IMR-90 (cell line): ENCODE measurements at regions not wholly inside any gene's neighbourhood (a gene's known extent, or its start where the extent isn't known, plus 50 kb on each side); places are given as distances from the start of the nearest gene placed in this dataset.

Source experiments
- ATAC-seq: fragments of 200-7000 bp; cut with Tn5 transposase; 2 replicates; pipeline ENCODE4 v1.9.1; 2020; ENCODE audit warnings: low read depth, mild to moderate bottlenecking, moderate library complexity
- BruUV-seq: library from RNA; stranded (reverse); fragments of 400-500 nt; replicated peaks from 2 replicates; lab custom pipeline; 2021; lab: Mats Ljungman, UMichigan
- CTCF ChIA-PET: fragments of 300-600 bp; formaldehyde crosslinking; extraction: SDS; loops from one replicate; lab custom pipeline; 2021; ENCODE audit warnings: antibody characterized with exemption; lab: Yijun Ruan, JAX
- POLR2A ChIA-PET: fragments of 300-600 bp; sonication (Branson Sonifier 250); formaldehyde crosslinking; loops from one replicate; lab custom pipeline; 2022; ENCODE audit warnings: antibody characterized with exemption; ENCODE audit not compliant: unreplicated experiment; lab: Charles Lee
- DNase-seq: peaks from one replicate; pipeline ENCODE4 v3.0.0; 2013
- H2AFZ ChIP-seq: replicated peaks from 2 replicates; pipeline ENCODE3; 2013; ENCODE audit warnings: low read length, mild to moderate bottlenecking; ENCODE audit not compliant: poor library complexity
- H2AK5ac ChIP-seq: 2 replicates; pipeline ENCODE4 v1.6.1; 2013; ENCODE audit warnings: low read depth, low read length, inconsistent platforms
- H2AK9ac ChIP-seq: replicated peaks from 2 replicates; pipeline ENCODE3; 2013; ENCODE audit warnings: mild to moderate bottlenecking, low read depth, low read length, moderate library complexity; ENCODE audit not compliant: poor library complexity
- H2BK120ac ChIP-seq: 2 replicates; pipeline ENCODE4 v1.6.1; 2013; ENCODE audit warnings: low read depth, low read length, inconsistent platforms
- H2BK15ac ChIP-seq: 3 replicates; pipeline ENCODE4 v1.6.1; 2013; ENCODE audit warnings: low read depth, low read length, inconsistent platforms
- H2BK20ac ChIP-seq: 2 replicates; pipeline ENCODE4 v1.6.1; 2013; ENCODE audit warnings: low read depth, mild to moderate bottlenecking, inconsistent platforms, low read length, moderate library complexity
- H2BK5ac ChIP-seq: 2 replicates; pipeline ENCODE4 v1.6.1; 2013; ENCODE audit warnings: mild to moderate bottlenecking, low read depth, low read length, inconsistent platforms; ENCODE audit not compliant: poor library complexity, severe bottlenecking
- H3K14ac ChIP-seq: replicated peaks from 2 replicates; pipeline ENCODE4 v1.6.1; 2013; ENCODE audit warnings: low read depth, low read length, inconsistent platforms
- H3K18ac ChIP-seq: 2 replicates; pipeline ENCODE4 v1.6.1; 2013; ENCODE audit warnings: low read depth, low read length, control low read depth
- H3K23ac ChIP-seq: 2 replicates; pipeline ENCODE4 v1.6.1; 2013; ENCODE audit warnings: low read depth, low read length, inconsistent platforms
- H3K27ac ChIP-seq: 2 replicates; pipeline ENCODE4 v1.5.1; 2013; ENCODE audit warnings: mild to moderate bottlenecking, control low read depth, low read length; ENCODE audit not compliant: insufficient read depth
- H3K27me3 ChIP-seq: 2 replicates; pipeline ENCODE4 v1.6.1; 2013; ENCODE audit warnings: low read length; ENCODE audit not compliant: control insufficient read depth, insufficient read depth
- H3K36me3 ChIP-seq: 2 replicates; pipeline ENCODE4 v1.6.1; 2013; ENCODE audit warnings: low read length, mixed read lengths; ENCODE audit not compliant: control insufficient read depth, insufficient read depth
- H3K4ac ChIP-seq: 2 replicates; pipeline ENCODE4 v1.6.1; 2013; ENCODE audit warnings: low read depth, low read length, inconsistent platforms
- H3K4me1 ChIP-seq: 2 replicates; pipeline ENCODE4 v1.6.1; 2013; ENCODE audit warnings: low read length, mixed read lengths; ENCODE audit not compliant: control insufficient read depth, insufficient read depth
- H3K4me2 ChIP-seq: 2 replicates; pipeline ENCODE4 v1.6.1; 2013; ENCODE audit warnings: low read depth, mild to moderate bottlenecking, control low read depth, low read length, moderate library complexity
- H3K4me3 ChIP-seq: 2 replicates; pipeline ENCODE4 v1.5.1; 2013; ENCODE audit warnings: low read depth, mild to moderate bottlenecking, control low read depth, low read length, moderate library complexity; ENCODE audit not compliant: insufficient read depth
- H3K56ac ChIP-seq: 2 replicates; pipeline ENCODE4 v1.6.1; 2013; ENCODE audit warnings: low read length, inconsistent platforms; ENCODE audit not compliant: insufficient read depth; ENCODE audit errors: extremely low read depth
- H3K79me1 ChIP-seq, 2 experiments: 2 replicates each; pipeline ENCODE4 v1.6.1; 2013; ENCODE audit warnings: low read length in 2 of 2, inconsistent platforms in 1 of 2, low read depth in 1 of 2
- H3K9ac ChIP-seq: 2 replicates; pipeline ENCODE4 v1.6.1; 2013; ENCODE audit warnings: low read depth, low read length, control low read depth
- H3K9me1 ChIP-seq: 2 replicates; pipeline ENCODE4 v1.6.1; 2013; ENCODE audit warnings: low read length, inconsistent platforms; ENCODE audit not compliant: insufficient read depth
- H3K9me3 ChIP-seq: 2 replicates; pipeline ENCODE4 v1.6.1; 2013; ENCODE audit warnings: low read length; ENCODE audit not compliant: control insufficient read depth, insufficient read depth
- H4K20me1 ChIP-seq: 2 replicates; pipeline ENCODE4 v1.6.1; 2013; ENCODE audit warnings: low read length, inconsistent platforms; ENCODE audit not compliant: insufficient read depth
- H4K5ac ChIP-seq: 2 replicates; pipeline ENCODE4 v1.6.1; 2013; ENCODE audit warnings: mild to moderate bottlenecking, low read depth, low read length, control low read depth
- H4K8ac ChIP-seq, 2 experiments: 2 replicates each; pipeline ENCODE4 v1.6.1; 2013; ENCODE audit warnings: low read depth in 2 of 2, low read length in 2 of 2, control low read depth in 1 of 2, inconsistent platforms in 1 of 2
- H4K91ac ChIP-seq: 2 replicates; pipeline ENCODE4 v1.6.1; 2013; ENCODE audit warnings: low read depth, low read length, inconsistent platforms; ENCODE audit not compliant: insufficient read depth
- BHLHE40 ChIP-seq: fragments of 150-350 bp; IDR thresholded peaks from 2 replicates; pipeline ENCODE4 v1.6.1; 2016; ENCODE audit warnings: mild to moderate bottlenecking, low read depth, low read length
- CHD1 ChIP-seq: IDR thresholded peaks from 2 replicates; pipeline ENCODE4 v1.6.1; 2012; ENCODE audit warnings: low read depth, low read length, improper control_type of control experiment
- CTCF ChIP-seq: conservative IDR thresholded peaks from 2 replicates; pipeline ENCODE4 v1.5.1; 2012; ENCODE audit warnings: mild to moderate bottlenecking, low read depth, low read length, improper control_type of control experiment
- ELK1 ChIP-seq: fragments of 150-350 bp; IDR thresholded peaks from 2 replicates; pipeline ENCODE4 v1.6.1; 2016; ENCODE audit warnings: low read depth, mild to moderate bottlenecking, low read length, moderate library complexity, borderline replicate concordance
- MXI1 ChIP-seq: IDR thresholded peaks from 2 replicates; pipeline ENCODE4 v1.6.1; 2012; ENCODE audit warnings: low read depth, mild to moderate bottlenecking, low read length, moderate library complexity, borderline replicate concordance
- RCOR1 ChIP-seq: IDR thresholded peaks from 2 replicates; pipeline ENCODE4 v1.6.1; 2012; ENCODE audit warnings: mild to moderate bottlenecking, low read length, improper control_type of control experiment; ENCODE audit not compliant: insufficient replicate concordance
- SMC3 ChIP-seq: fragments of 150-350 bp; IDR thresholded peaks from 2 replicates; pipeline ENCODE4 v1.6.1; 2016; ENCODE audit warnings: low read depth, mild to moderate bottlenecking, antibody characterized with exemption, low read length, moderate library complexity
- WGBS, 2 experiments: methylation state at CpG; one replicate each; pipeline versions ENCODE4 v1.1.5 to v1.1.7; 2013; ENCODE audit warnings: missing lambda C conversion rate in 2 of 2; ENCODE audit not compliant: insufficient read length in 1 of 2; ENCODE audit errors: extremely low coverage in 2 of 2; 5-methylcytosine and 5-hydroxymethylcytosine counted together
- dilution Hi-C: fragments of 300-500 bp; cut with HindIII; formaldehyde crosslinking; loops from one replicate; pipeline ENCODE4 v1.14.3; 2018; ENCODE audit warnings: low sequenced_read_pairs; ENCODE audit not compliant: unreplicated experiment
- in situ Hi-C: fragments of 300-500 bp; cut with MboI; formaldehyde crosslinking; loops from 3 replicates; pipeline ENCODE4 v1.14.3; 2019; ENCODE audit warnings: low sequenced_read_pairs, inconsistent platforms, mixed read lengths
- intact Hi-C: fragments of 100-400 bp; cut with micrococcal nuclease; formaldehyde crosslinking; loops from 2 replicates; pipeline ENCODE4 v1.10.0; 2022
- TF ChIP-seq, protein P1 (sequence below): fragments of 150-350 bp; IDR thresholded peaks from 2 replicates; pipeline ENCODE4 v1.6.1; 2017; ENCODE audit warnings: mild to moderate bottlenecking, antibody characterized with exemption, low read length, low read depth

DNA sequence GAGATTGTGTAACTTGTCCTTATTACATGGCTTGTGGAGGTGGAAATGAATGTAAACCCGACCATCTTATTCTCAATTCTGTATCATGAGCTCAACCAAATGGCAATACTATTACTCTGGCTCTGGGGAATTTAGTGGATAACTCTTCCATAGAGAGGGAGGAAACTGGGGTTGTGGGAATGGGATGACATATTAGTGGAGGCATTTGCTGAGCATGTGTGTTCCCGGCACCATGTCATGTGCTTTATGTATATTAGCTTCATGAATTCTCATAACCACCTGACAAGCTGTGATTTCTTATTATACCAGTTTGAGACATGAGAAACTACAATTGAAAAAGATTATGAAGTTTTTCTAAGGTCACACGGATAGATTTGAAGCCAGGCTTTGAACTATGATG lies 112.8 kb upstream of the TMEFF2 start:
- Histone ChIP-seq H3K4me1 (no peaks in the 10 kb centered on the region), H3K36me3 (no peaks in the 10 kb centered on the region), H4K20me1 (no peaks in the 10 kb centered on the region), H2AK5ac (no peak overlapping the region), H2BK15ac (no peak overlapping the region), H2BK5ac (no peak overlapping the region), H3K23ac (no peak overlapping the region), H2BK120ac (no peak overlapping the region), H4K5ac (no peak overlapping the region), H3K9me3 (no peaks in the 10 kb centered on the region), H3K9me1 (no peaks in the 10 kb centered on the region), H2AFZ (no peak overlapping the region), H3K4me3 (no peak overlapping the region), H4K91ac (no peak overlapping the region), H3K14ac (no peak overlapping the region), H3K4me2 (no peak overlapping the region), H3K18ac (no peak overlapping the region), H3K4ac (no peak overlapping the region), H2AK9ac (no peak overlapping the region), H2BK20ac (no peak overlapping the region), H3K56ac (no peak overlapping the region), H3K79me1 (no peaks in the 10 kb centered on the region), H3K27me3 (no peaks in the 10 kb centered on the region), H3K9ac (no peak overlapping the region), H4K8ac (no peak overlapping the region), H3K27ac (no peak overlapping the region)
- dilution Hi-C loops (no loop called here), intact Hi-C loops (no loop called here), in situ Hi-C loops (no loop called here)
- DNase-seq (peak; percentile 17), ATAC-seq (no peak)
- no CpG with 5 or more reads among the region's 3 CpGs for WGBS, 2 experiments
- BruUV-seq: no TSS peak
- ChIA-PET CTCF (no interaction called here), POLR2A (no interaction called here)
- TF ChIP-seq ELK1 (no peak), SMC3 (no peak), CTCF (no peak), BHLHE40 (no peak), CHD1 (no peak), RCOR1 (no peak), MXI1 (no peak)
- TF ChIP-seq, protein P1, sequence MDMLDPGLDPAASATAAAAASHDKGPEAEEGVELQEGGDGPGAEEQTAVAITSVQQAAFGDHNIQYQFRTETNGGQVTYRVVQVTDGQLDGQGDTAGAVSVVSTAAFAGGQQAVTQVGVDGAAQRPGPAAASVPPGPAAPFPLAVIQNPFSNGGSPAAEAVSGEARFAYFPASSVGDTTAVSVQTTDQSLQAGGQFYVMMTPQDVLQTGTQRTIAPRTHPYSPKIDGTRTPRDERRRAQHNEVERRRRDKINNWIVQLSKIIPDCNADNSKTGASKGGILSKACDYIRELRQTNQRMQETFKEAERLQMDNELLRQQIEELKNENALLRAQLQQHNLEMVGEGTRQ: no peak
